ENCODE measurements at regions not wholly inside any gene's neighbourhood (a gene's known extent, or its start where the extent isn't known, plus 50 kb on each side); places are given as distances from the start of the nearest gene placed in this dataset.

DNA sequence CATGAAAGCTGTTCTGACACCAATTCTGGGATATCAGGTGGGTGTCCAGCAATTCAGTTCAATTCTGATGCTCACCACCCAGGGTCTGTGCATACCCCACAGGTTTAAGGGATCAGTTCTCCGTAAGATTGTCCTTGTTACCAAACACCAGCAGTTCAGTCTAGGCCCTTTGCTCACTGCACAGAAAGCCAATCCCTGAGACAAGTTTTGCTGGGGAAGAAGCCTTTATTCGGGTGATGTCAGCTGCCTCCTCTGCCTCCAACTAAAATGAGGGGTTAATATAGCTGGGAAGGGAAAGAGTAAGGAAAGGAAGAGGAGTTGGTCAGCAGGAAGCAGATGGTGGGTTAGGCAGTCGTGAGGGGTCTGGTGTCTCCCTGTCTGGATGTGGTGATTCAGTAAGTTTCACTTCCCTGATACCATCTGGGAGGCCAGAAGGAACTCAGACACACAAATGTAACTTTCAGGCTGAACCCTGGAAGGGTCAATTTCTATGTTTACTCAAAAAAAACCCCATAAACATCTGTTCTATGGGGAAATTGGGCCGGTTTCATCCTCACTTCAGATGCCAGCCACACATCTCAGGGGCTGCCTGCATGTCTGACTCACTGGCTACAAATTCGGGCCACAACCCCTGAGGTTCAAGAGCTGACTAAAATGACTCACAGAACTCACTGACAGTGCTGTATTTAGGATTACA lies 83.3 kb upstream of the PGBD5 start:
- TF ChIP-seq, protein P1, sequence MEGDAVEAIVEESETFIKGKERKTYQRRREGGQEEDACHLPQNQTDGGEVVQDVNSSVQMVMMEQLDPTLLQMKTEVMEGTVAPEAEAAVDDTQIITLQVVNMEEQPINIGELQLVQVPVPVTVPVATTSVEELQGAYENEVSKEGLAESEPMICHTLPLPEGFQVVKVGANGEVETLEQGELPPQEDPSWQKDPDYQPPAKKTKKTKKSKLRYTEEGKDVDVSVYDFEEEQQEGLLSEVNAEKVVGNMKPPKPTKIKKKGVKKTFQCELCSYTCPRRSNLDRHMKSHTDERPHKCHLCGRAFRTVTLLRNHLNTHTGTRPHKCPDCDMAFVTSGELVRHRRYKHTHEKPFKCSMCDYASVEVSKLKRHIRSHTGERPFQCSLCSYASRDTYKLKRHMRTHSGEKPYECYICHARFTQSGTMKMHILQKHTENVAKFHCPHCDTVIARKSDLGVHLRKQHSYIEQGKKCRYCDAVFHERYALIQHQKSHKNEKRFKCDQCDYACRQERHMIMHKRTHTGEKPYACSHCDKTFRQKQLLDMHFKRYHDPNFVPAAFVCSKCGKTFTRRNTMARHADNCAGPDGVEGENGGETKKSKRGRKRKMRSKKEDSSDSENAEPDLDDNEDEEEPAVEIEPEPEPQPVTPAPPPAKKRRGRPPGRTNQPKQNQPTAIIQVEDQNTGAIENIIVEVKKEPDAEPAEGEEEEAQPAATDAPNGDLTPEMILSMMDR (IDR thresholded peaks at IDR 0.05): no peak
- TF ChIP-seq POLR2A (IDR thresholded peaks at IDR 0.05): no peak
- H3K27me3 ChIP-seq: no peaks in the 10 kb centered on the region
- H3K27ac ChIP-seq: no peak overlapping the region
- no peaks in the 10 kb centered on the region for H3K9me3 ChIP-seq
- H3K4me1 ChIP-seq: no peaks in the 10 kb centered on the region
- no peaks in the 10 kb centered on the region for H3K36me3 ChIP-seq
- H3K4me3 ChIP-seq: no peak overlapping the region
- DNase-seq: no peak
- intact Hi-C loops (cut with DNase I; ENCODE audit: low total_unique reads): no loop called here

DNA sequence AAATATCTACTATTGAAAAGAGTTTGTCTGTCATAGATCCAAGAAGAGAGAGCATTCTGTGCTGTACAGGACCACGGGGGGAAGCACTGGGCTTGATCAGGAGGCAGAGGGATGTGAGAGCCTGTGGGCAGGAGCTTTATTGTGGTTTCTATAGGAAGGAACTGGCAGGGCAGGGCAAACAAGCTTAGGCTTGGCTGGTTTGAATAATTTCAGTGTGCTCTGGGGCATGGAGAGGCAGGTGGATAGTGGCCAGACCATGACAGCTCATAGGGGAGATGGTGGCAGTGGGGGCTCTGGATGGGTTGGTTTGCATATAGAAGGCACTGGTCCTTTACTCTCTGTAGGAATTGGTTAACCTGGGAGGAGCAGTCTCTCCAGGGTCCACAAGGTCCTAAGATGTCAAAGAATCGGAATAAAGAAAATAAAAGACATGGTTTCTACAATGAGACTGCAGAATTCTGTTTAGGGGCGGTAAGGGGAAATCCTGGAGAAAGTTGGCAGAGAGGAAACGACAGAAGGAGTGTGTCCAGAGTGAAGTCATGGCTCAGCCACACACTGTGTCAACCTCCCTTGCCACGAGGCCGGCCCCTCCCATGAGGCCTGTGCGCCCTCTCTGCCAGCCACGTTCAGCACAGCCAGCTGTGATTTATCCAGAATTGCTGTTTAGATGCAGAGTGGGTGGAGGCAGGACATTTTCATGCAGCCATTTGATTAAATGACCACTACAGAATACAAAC lies 81.7 kb upstream of the PGBD5 start:
- H3K36me3 ChIP-seq: no peaks in the 10 kb centered on the region
- no peaks in the 10 kb centered on the region for H3K4me1 ChIP-seq
- TF ChIP-seq, protein P1 (IDR thresholded peaks at IDR 0.05): no peak
- TF ChIP-seq POLR2A (IDR thresholded peaks at IDR 0.05): no peak
- H3K4me3 ChIP-seq: no peak overlapping the region
- no peak overlapping the region for H3K27ac ChIP-seq
- intact Hi-C loops (cut with DNase I; ENCODE audit: low total_unique reads): no loop called here
- H3K27me3 ChIP-seq: no peaks in the 10 kb centered on the region
- H3K9me3 ChIP-seq: no peaks in the 10 kb centered on the region
- DNase-seq: no peak

DNA sequence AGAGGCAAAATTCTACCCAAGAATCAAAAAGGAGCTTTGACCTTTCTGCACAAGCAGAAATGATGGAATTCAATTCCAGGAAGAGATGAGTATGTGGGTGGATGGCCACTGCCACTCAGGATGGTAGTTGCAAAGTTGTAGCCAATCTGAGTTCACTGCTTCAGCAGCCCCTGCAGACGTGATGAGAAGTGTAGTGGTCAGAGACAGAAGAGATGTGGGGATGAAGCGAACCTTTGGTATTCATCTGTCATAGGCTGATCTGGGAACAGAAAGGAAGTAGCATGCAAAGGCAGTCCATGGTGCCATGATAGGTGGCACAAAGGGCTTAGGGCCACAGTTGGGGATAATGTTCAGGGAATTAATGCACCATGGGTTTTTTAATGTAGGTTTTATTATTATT lies 81.1 kb upstream of the PGBD5 start:
- H3K9me3 ChIP-seq: no peaks in the 10 kb centered on the region
- no peak for TF ChIP-seq POLR2A (IDR thresholded peaks at IDR 0.05)
- TF ChIP-seq, protein P1 (IDR thresholded peaks at IDR 0.05): no peak
- no peaks in the 10 kb centered on the region for H3K27me3 ChIP-seq
- H3K27ac ChIP-seq: no peak overlapping the region
- intact Hi-C loops (cut with DNase I; ENCODE audit: low total_unique reads): no loop called here
- H3K4me1 ChIP-seq: no peaks in the 10 kb centered on the region
- H3K4me3 ChIP-seq: no peak overlapping the region
- H3K36me3 ChIP-seq: no peaks in the 10 kb centered on the region
- DNase-seq: no peak

DNA sequence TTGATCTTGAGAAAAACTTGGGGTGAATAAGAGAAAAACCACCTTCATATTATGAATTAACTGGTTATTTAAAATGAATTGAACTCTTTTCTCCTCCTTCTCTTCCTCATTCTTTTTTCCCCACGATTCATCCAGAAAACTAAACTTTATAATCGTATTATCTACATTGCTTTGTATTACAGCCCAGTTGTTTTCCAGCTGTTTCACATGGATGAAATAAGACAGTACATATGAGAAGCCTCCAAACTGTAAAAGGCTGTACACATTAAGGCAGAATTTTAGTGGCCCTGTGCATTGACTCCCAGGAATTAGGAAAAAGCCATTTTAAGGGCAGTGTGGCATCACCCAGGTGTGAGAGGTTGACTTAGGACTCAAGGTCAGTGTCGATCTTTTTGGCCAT lies 80.3 kb upstream of the PGBD5 start:
- intact Hi-C loops (cut with DNase I; ENCODE audit: low total_unique reads): no loop called here
- no peak for TF ChIP-seq POLR2A (IDR thresholded peaks at IDR 0.05)
- TF ChIP-seq, protein P1 (IDR thresholded peaks at IDR 0.05): no peak
- DNase-seq: no peak
- Histone ChIP-seq H3K27ac (no peak overlapping the region), H3K4me1 (no peaks in the 10 kb centered on the region), H3K9me3 (no peaks in the 10 kb centered on the region), H3K27me3 (no peaks in the 10 kb centered on the region), H3K36me3 (no peaks in the 10 kb centered on the region), H3K4me3 (no peak overlapping the region)

DNA sequence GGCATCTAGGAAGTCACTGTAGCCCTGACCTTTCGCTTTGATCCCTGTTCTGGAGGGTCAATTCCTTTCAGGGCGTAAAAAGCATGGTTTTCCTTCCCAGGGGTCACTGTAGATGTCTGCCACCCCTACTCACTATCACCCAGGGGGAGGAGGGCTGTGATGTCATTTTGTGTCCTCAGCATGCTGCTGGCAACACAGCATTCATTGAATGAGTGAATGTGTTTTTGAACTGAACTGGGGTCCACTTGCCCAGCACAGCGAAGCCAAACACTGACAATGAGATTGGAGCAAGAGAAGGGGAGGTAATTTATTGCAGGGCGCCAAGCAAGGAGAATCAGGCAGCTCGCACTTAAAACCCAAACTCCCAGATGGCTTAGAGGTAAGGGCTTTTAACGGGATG lies 78.2 kb upstream of the PGBD5 start:
- Histone ChIP-seq H3K9me3 (no peaks in the 10 kb centered on the region), H3K27ac (no peak overlapping the region), H3K4me1 (peaks cover 0 to 3% of the 10 kb centered on the region in 2 donors), H3K36me3 (no peaks in the 10 kb centered on the region), H3K27me3 (no peaks in the 10 kb centered on the region), H3K4me3 (no peak overlapping the region)
- no peak for DNase-seq
- intact Hi-C loops (cut with DNase I; ENCODE audit: low total_unique reads): no loop called here
- no peak for TF ChIP-seq POLR2A (IDR thresholded peaks at IDR 0.05)
- TF ChIP-seq, protein P1 (IDR thresholded peaks at IDR 0.05): no peak
